Endothelial cell (in vitro differentiated cells): ENCODE measurements at regions not wholly inside any gene's neighbourhood (a gene's known extent, or its start where the extent isn't known, plus 50 kb on each side); places are given as distances from the start of the nearest gene placed in this dataset.

ENCODE experiments used
- DNase-seq: peaks from one replicate; pipeline ENCODE4 v3.0.0; 2021; ENCODE audit warnings: low spot score
- H3K27ac Mint-ChIP-seq: one replicate; pipeline ENCODE4 v1.8.0; 2021; ENCODE audit warnings: mixed read lengths, inconsistent platforms; ENCODE audit not compliant: unreplicated experiment
- H3K27me3 Mint-ChIP-seq: one replicate; pipeline ENCODE4 v1.8.0; 2021; ENCODE audit warnings: mild to moderate bottlenecking, moderate library complexity, mixed read lengths, inconsistent platforms; ENCODE audit not compliant: unreplicated experiment
- H3K36me3 Mint-ChIP-seq: one replicate; pipeline ENCODE4 v1.8.0; 2021; ENCODE audit warnings: mild to moderate bottlenecking, low read depth, mixed read lengths, inconsistent platforms; ENCODE audit not compliant: unreplicated experiment
- H3K4me1 Mint-ChIP-seq: one replicate; pipeline ENCODE4 v1.8.0; 2021; ENCODE audit warnings: mild to moderate bottlenecking, mixed read lengths, inconsistent platforms; ENCODE audit not compliant: unreplicated experiment
- H3K4me3 Mint-ChIP-seq: one replicate; pipeline ENCODE4 v1.8.0; 2021; ENCODE audit warnings: mild to moderate bottlenecking, mixed read lengths, inconsistent platforms; ENCODE audit not compliant: unreplicated experiment
- H3K9me3 Mint-ChIP-seq: one replicate; pipeline ENCODE4 v1.8.0; 2021; ENCODE audit warnings: mixed read lengths, inconsistent platforms; ENCODE audit not compliant: unreplicated experiment
- CTCF ChIP-seq: fragments of 200-600 bp; sonication (generic); IDR thresholded peaks from one replicate; pipeline ENCODE4 v1.5.0; 2021; ENCODE audit warnings: antibody characterized with exemption; ENCODE audit not compliant: unreplicated experiment

GRCh38 chr9:20291201-20291600 is 331.1 kb downstream of the MLLT3 start:
- H3K36me3 Mint-ChIP-seq = no peaks in the 10 kb centered on the region
- H3K4me3 Mint-ChIP-seq = no peak overlapping the region
- no peak overlapping the region for H3K27ac Mint-ChIP-seq
- no peaks in the 10 kb centered on the region for H3K4me1 Mint-ChIP-seq
- no peaks in the 10 kb centered on the region for H3K9me3 Mint-ChIP-seq
- H3K27me3 Mint-ChIP-seq = peaks cover 2% of the 10 kb centered on the region
- TF ChIP-seq CTCF = no peak
- no peak for DNase-seq

GRCh38 chr9:20290257-20290656 is 332.0 kb downstream of the MLLT3 start:
- no peak for TF ChIP-seq CTCF
- peaks cover 2% of the 10 kb centered on the region for H3K27me3 Mint-ChIP-seq
- H3K27ac Mint-ChIP-seq = no peak overlapping the region
- H3K4me1 Mint-ChIP-seq = peaks cover 3% of the 10 kb centered on the region
- no peak overlapping the region for H3K4me3 Mint-ChIP-seq
- H3K9me3 Mint-ChIP-seq = no peaks in the 10 kb centered on the region
- no peak for DNase-seq
- H3K36me3 Mint-ChIP-seq = peaks cover 4% of the 10 kb centered on the region

GRCh38 chr9:20289423-20290010 is 332.8 kb downstream of the MLLT3 start:
- Mint-ChIP-seq H3K4me1 (peaks cover 3% of the 10 kb centered on the region), H3K27ac (no peak overlapping the region), H3K36me3 (peaks cover 4% of the 10 kb centered on the region), H3K9me3 (no peaks in the 10 kb centered on the region), H3K27me3 (no peaks in the 10 kb centered on the region), H3K4me3 (no peak overlapping the region)
- no peak for TF ChIP-seq CTCF
- no peak for DNase-seq

- peak overlapping the region; percentile 28 for H3K27ac Mint-ChIP-seq
Observed at GRCh38 chr9:20286969-20287368, 335.3 kb downstream of the MLLT3 start.

More at GRCh38 chr9:20286969-20287368, 335.3 kb downstream of the MLLT3 start:
- H3K9me3 Mint-ChIP-seq = no peaks in the 10 kb centered on the region
- H3K4me3 Mint-ChIP-seq = no peak overlapping the region
- peaks cover 5% of the 10 kb centered on the region for H3K4me1 Mint-ChIP-seq
- TF ChIP-seq CTCF = no peak
- no peaks in the 10 kb centered on the region for H3K27me3 Mint-ChIP-seq
- H3K36me3 Mint-ChIP-seq = peaks cover 4% of the 10 kb centered on the region
- no peak for DNase-seq
